Left hindlimb (tissue), 1 donor: ENCODE measurements at regions not wholly inside any gene's neighbourhood (a gene's known extent, or its start where the extent isn't known, plus 50 kb on each side); places are given as distances from the start of the nearest gene placed in this dataset.
"Not testable (repeated sequence)": the region's sequence is repeated elsewhere in the genome, so short reads cannot be mapped to it uniquely, and the experiment has no call there.

Experiments used
- DNase-seq: peaks from one replicate; pipeline ENCODE4 v3.0.0-alpha.2; 2018

GRCh38 chr13:109427148-109427547 lies 359.2 kb downstream of the IRS2 start:
- DNase-seq: no peak

GRCh38 chr13:109426690-109426990 lies 359.7 kb downstream of the IRS2 start:
- DNase-seq: no peak

- DNase-seq: no peak
These were observed 360.3 kb downstream of the IRS2 start for GRCh38 chr13:109425821-109426689.

GRCh38 chr13:109422161-109422560 lies 364.2 kb downstream of the IRS2 start:
- DNase-seq: no peak

GRCh38 chr13:109419896-109420295 lies 366.5 kb downstream of the IRS2 start:
- no peak for DNase-seq

GRCh38 chr13:109418111-109418510 lies 368.3 kb downstream of the IRS2 start:
- no peak for DNase-seq

GRCh38 chr13:109416001-109416400 lies 370.4 kb downstream of the IRS2 start:
- no peak for DNase-seq

GRCh38 chr13:109415057-109415456 lies 371.3 kb downstream of the IRS2 start:
- no peak for DNase-seq

GRCh38 chr13:109412283-109412901 lies 374.0 kb downstream of the IRS2 start:
- DNase-seq: peak; percentile 67

GRCh38 chr13:109410868-109411267 lies 375.5 kb downstream of the IRS2 start:
- no peak for DNase-seq

- no peak for DNase-seq
These were observed 377.6 kb downstream of the IRS2 start for GRCh38 chr13:109408591-109409382.

- DNase-seq: no peak
These were observed 379.9 kb downstream of the IRS2 start for GRCh38 chr13:109406376-109406992.

- DNase-seq: no peak
These were observed 383.4 kb downstream of the IRS2 start for GRCh38 chr13:109403012-109403421.

- no peak for DNase-seq
These were observed 384.5 kb downstream of the IRS2 start for GRCh38 chr13:109401891-109402290.

GRCh38 chr13:109401307-109401706 lies 385.1 kb downstream of the IRS2 start:
- DNase-seq: no peak

- DNase-seq: no peak
These were observed 385.6 kb downstream of the IRS2 start for GRCh38 chr13:109400624-109401257.

- no peak for DNase-seq
These were observed 386.2 kb downstream of the IRS2 start for GRCh38 chr13:109400209-109400608.

GRCh38 chr13:109398071-109398470 lies 388.3 kb downstream of the IRS2 start:
- DNase-seq: not testable (repeated sequence)

GRCh38 chr13:109397285-109397684 lies 389.1 kb downstream of the IRS2 start:
- no peak for DNase-seq

GRCh38 chr13:109396266-109396665 lies 390.1 kb downstream of the IRS2 start:
- DNase-seq: no peak

- no peak for DNase-seq
These were observed 391.4 kb downstream of the IRS2 start for GRCh38 chr13:109395014-109395413.

- no peak for DNase-seq
These were observed 391.9 kb downstream of the IRS2 start for GRCh38 chr13:109394311-109394988.
